ENCODE measurements at regions not wholly inside any gene's neighbourhood (a gene's known extent, or its start where the extent isn't known, plus 50 kb on each side); places are given as distances from the start of the nearest gene placed in this dataset.
"Not testable (repeated sequence)": the region's sequence is repeated elsewhere in the genome, so short reads cannot be mapped to it uniquely, and the experiment has no call there.

DNA sequence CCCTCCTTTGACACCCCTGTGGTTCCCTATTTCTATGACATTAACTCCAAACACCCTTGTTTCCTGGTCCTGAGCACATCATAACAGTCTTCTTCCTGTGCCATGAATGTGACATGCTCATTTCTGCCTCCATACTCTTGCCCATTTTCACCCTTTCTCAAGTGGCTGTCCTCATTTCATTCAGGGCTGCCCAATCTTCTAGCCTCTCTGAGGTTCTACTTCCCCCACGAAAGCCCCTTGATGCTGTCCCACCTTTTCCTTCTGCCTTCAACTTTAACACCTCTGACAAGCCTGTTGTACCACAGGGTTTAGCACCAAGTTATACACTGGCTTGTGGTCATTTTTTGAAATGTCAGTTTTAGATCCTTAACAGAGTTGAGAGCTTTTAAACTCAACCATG lies 136.2 kb upstream of the BOD1L1 start:
- no peak for DNase-seq

GRCh38 chr4:13765539-13765938 lies 138.0 kb upstream of the BOD1L1 start:
- no peak for DNase-seq

DNA sequence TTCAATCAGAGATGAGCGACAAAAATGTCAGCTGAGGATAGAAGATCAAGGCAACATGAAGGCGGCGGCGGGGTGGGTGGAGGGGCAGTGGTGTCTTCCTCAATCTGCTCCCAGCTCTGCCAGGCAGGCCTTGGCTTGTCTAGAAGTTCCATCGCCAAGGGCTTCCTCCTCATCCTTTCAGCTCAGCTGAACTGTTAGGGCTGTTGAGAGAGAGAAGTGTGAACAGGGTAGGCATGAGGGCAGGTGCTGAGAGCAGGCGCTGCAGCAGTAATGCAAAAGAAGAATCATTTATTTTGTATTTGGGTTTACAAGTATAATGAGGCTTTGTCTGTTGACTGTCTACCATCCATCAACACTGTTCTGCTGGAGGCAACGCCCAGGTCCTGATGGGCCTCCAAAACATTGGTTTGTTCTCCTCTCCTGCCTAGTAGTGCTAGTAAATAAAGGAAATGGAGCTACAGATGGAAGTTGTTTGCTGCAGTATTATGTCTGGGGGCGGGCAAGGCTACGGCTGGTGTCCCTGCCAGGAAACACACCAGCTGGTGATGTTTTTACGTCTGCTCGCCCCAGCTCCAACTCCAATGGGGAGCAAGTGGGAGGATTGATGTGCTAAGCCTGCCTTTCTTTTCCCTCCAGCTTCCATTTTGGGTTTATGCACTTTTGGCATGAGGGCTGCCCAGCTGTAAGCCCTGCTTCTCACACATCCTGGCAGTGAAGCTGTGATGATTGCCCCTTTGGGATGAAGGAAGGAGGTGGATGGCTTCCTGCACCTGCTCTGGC lies 139.4 kb upstream of the BOD1L1 start:
- peak; percentile 77 for DNase-seq

DNA sequence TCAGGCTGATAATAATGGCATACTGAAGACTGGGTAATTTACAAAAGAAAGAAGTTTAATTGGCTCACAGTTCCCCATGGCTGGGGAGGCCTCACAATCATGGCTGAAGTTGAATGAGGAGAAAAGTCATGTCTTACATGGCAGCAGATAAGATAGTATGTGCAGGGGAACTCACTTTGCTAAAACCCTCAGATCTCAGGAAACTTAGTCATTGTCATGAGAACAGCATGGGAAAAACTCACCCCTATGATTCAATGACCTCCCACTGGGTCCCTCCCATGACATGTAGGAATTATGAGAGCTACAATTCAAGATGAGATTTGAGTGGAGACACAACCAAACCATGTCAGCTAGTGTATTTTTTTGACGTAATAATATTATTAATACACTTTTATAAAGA lies 149.8 kb upstream of the BOD1L1 start:
- DNase-seq, result no peak

DNA sequence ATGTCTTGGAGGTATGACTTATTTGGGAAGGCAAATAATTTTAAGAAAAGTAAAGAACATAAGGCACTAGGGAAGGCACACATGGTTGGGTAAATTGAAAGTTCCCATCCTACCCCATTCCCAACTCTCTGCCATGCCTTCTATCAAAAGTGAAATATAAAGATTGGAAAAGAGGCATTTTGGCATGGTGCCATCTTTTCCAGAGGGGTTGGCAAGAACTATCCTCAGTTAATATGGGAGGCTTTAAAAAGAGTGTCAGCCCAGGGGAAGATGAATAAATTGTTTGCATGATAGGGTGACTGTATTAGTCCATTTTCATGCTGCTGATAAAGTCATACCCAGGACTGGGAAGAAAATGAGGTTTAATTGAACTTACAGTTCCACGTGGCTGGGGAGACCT lies 150.8 kb upstream of the BOD1L1 start:
- DNase-seq, result no peak

- no peak for DNase-seq
These were observed 154.7 kb upstream of the BOD1L1 start for GRCh38 chr4:13782231-13782630.

DNA sequence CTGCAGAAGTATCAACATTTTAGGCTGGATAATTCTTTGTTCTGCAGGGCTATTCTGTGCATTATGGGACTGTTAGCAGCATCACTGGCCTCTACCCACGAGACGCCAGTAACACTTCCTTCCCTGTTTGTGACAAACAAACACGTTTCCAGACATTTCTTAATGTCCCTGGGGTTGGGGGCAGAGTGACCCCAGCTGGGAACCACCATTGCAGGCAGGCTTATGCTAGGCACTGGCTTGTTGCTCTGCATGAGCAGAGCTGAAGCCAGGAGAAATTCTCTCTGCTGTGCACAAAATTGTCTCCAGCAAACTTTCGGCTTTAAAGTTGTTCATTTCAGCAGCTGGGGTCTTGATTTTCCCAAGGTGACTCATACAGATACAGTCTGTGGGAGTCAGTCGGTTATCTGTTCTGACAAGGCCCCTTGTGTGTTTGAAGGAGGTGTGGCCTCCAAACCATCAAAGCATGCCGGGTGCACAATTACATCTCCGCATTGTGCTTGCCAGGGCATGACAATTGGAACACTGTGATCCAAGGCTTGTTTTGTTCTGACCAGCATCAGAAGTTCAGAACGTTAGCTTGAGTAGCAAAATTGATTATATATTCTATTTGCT lies 156.4 kb upstream of the BOD1L1 start:
- DNase-seq, result no peak

DNA sequence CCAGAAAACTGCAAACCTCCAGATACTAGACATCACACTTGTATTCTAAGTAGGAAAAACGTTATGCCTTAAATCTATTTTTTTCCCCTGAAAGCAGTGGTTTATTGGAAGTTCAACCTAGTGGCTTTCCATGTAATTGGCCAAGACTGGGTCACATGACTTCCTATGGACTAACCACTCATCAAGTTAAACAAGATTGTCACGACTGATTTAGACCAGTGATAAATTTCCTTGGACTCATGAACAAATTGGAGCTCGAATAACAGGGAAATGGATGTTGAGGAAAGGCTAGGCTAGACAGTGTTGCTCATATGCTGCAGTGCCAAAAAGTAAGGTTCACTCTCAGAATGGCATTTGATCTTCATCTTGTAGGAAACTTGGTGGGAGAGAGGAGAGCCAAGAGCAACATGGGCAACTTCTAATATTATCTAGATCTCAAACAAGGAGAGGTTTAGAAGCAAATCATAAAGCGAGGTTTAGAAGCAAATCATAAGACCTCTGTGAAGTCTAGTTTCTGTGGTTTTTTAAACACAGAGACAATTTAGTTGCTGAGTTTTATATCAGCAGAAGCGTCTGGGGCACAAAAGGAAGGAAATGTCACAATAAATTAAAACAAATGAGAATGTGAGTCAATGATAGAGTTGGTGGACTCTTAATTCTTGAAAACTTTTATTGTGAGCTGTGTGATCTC lies 165.6 kb upstream of the BOD1L1 start:
- no peak for DNase-seq

- no peak for DNase-seq
These were observed 167.5 kb upstream of the BOD1L1 start for GRCh38 chr4:13794819-13795565.

GRCh38 chr4:13797061-13797460 lies 169.5 kb upstream of the BOD1L1 start:
- no peak for DNase-seq

GRCh38 chr4:13815231-13815630 lies 187.7 kb upstream of the BOD1L1 start:
- DNase-seq, result no peak

DNA sequence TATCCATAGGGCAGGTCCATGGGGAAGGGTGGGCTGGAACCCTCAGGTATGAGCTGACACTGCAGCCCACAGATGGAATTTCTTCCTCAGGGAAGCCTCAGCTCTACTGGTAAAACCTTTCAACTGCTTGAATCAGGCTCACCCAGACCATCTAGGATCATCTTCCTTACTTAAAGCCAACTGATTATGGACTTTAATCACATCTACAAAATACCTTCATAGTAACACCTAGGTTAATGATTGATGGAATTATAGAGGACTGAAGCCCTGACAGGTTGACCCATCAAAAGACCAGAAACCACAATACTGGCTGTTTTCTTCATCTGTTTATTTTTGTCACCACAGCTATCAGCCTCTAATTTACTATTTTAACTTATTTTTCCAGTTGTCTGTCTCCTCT lies 188.9 kb upstream of the BOD1L1 start:
- no peak for DNase-seq

DNA sequence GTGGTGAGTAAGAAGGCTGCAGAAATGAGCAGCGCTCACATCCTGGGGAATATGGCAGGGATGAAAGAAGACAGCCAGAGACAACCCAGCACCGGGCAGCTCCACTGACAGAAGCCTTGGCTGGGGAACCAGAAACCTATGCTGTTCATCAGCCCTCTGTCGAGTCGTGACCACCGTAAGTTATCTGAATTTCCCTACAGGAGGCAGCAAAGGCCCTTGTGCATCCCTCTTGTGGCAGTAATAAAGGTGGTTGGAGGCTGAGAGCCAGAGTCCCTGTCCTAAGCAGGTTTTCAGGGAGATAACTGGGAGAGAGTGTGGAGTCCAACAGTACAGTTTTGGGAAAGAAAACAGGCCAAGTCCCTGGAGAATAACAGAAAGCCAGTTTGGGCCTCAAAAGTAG lies 194.0 kb upstream of the BOD1L1 start:
- DNase-seq, result no peak

GRCh38 chr4:13825822-13826221 lies 198.3 kb upstream of the BOD1L1 start:
- DNase-seq, result not testable (repeated sequence)

GRCh38 chr4:13829457-13829856 lies 201.9 kb upstream of the BOD1L1 start:
- no peak for DNase-seq

- no peak for DNase-seq
These were observed 202.9 kb upstream of the BOD1L1 start for GRCh38 chr4:13830449-13830848.

- DNase-seq, result no peak
These were observed 205.8 kb upstream of the BOD1L1 start for GRCh38 chr4:13833171-13833804.

- no peak for DNase-seq
These were observed 209.7 kb upstream of the BOD1L1 start for GRCh38 chr4:13836946-13837912.

GRCh38 chr4:13840502-13841190 lies 213.1 kb upstream of the BOD1L1 start:
- no peak for DNase-seq

GRCh38 chr4:13844740-13845139 lies 217.2 kb upstream of the BOD1L1 start:
- no peak for DNase-seq

- DNase-seq, result no peak
These were observed 222.3 kb upstream of the BOD1L1 start for GRCh38 chr4:13849778-13850177.

All from NCI-H446 treated with DMSO at 0.1 percent for 48 hours (cell line).